ENCODE measurements at regions not wholly inside any gene's neighbourhood (a gene's known extent, or its start where the extent isn't known, plus 50 kb on each side); places are given as distances from the start of the nearest gene placed in this dataset.

GRCh38 chr20:12037521-12037920 lies 119.8 kb downstream of the BTBD3 start:
- Histone ChIP-seq H3K27ac (no peak overlapping the region), H3K4me3 (no peak overlapping the region), H3K4me1 (replicated peaks in 1 of 2) (no peaks in the 10 kb centered on the region)
- ATAC-seq (replicated peaks in 6 of 8): no peak
- WGBS, 10 experiments: 20 to 100% (median 87%) methylated on average over 1 to 5 of the region's 5 CpGs
- in situ Hi-C loops (cut with MboI; ENCODE audit: low pct_unique_long_range_greater_than_20kb in 2 of 9, low sequenced_read_pairs in 9 of 9, unreplicated experiment in 9 of 9): no loop called here

- H3K27ac ChIP-seq: no peak overlapping the region
- no peak overlapping the region for H3K4me3 ChIP-seq
- 46 to 100% (median 87%) methylated on average over 1 to 7 of the region's 7 CpGs; no CpG with 5 or more reads in 1 of the 10 experiments for WGBS, 10 experiments
- in situ Hi-C loops (cut with MboI; ENCODE audit: low pct_unique_long_range_greater_than_20kb in 2 of 9, low sequenced_read_pairs in 9 of 9, unreplicated experiment in 9 of 9): no loop called here
- H3K4me1 ChIP-seq (replicated peaks in 1 of 2): no peaks in the 10 kb centered on the region
- ATAC-seq (replicated peaks in 6 of 8): no peak
Measured at GRCh38 chr20:12040261-12040660, 122.6 kb downstream of the BTBD3 start.

GRCh38 chr20:12044969-12045368 lies 127.3 kb downstream of the BTBD3 start:
- Histone ChIP-seq H3K4me1 (replicated peaks in 1 of 2) (no peaks in the 10 kb centered on the region), H3K27ac (no peak overlapping the region), H3K4me3 (no peak overlapping the region)
- no peak for ATAC-seq (replicated peaks in 6 of 8)
- in situ Hi-C loops (cut with MboI; ENCODE audit: low pct_unique_long_range_greater_than_20kb in 2 of 9, low sequenced_read_pairs in 9 of 9, unreplicated experiment in 9 of 9): no loop called here

- WGBS, 10 experiments: 0 to 100% (median 75%) methylated on average over 1 of the region's 1 CpG; no CpG with 5 or more reads in 4 of the 10 experiments
- in situ Hi-C loops (cut with MboI; ENCODE audit: low pct_unique_long_range_greater_than_20kb in 2 of 9, low sequenced_read_pairs in 9 of 9, unreplicated experiment in 9 of 9): no loop called here
- no peak for ATAC-seq (replicated peaks in 6 of 8)
- H3K4me1 ChIP-seq (replicated peaks in 1 of 2): peaks cover 0 to 7% of the 10 kb centered on the region in 2 donors
- H3K4me3 ChIP-seq: no peak overlapping the region
- H3K27ac ChIP-seq: no peak overlapping the region
Measured at GRCh38 chr20:12047838-12048432, 130.2 kb downstream of the BTBD3 start.

GRCh38 chr20:12049125-12049524 lies 131.4 kb downstream of the BTBD3 start:
- ATAC-seq (replicated peaks in 6 of 8): peak in 1 of 8 experiments; percentile 15

GRCh38 chr20:12051206-12052163 lies 133.8 kb downstream of the BTBD3 start:
- no peak for ATAC-seq (replicated peaks in 6 of 8)
- peaks cover 0 to 7% of the 10 kb centered on the region in 2 donors for H3K4me1 ChIP-seq (replicated peaks in 1 of 2)
- in situ Hi-C loops (cut with MboI; ENCODE audit: low pct_unique_long_range_greater_than_20kb in 2 of 9, low sequenced_read_pairs in 9 of 9, unreplicated experiment in 9 of 9): no loop called here
- 40 to 100% (median 78%) methylated on average over 1 to 7 of the region's 9 CpGs; no CpG with 5 or more reads in 1 of the 10 experiments for WGBS, 10 experiments
- no peak overlapping the region for H3K27ac ChIP-seq
- no peak overlapping the region for H3K4me3 ChIP-seq

More at GRCh38 chr20:12049125-12049524, 131.4 kb downstream of the BTBD3 start:
- Histone ChIP-seq H3K27ac (no peak overlapping the region), H3K4me3 (no peak overlapping the region), H3K4me1 (replicated peaks in 1 of 2) (peaks cover 0 to 7% of the 10 kb centered on the region in 2 donors)
- in situ Hi-C loops (cut with MboI; ENCODE audit: low pct_unique_long_range_greater_than_20kb in 2 of 9, low sequenced_read_pairs in 9 of 9, unreplicated experiment in 9 of 9): no loop called here
- WGBS, 10 experiments: 15 to 90% (median 69%) methylated on average over 1 to 2 of the region's 2 CpGs; no CpG with 5 or more reads in 4 of the 10 experiments

- in situ Hi-C loops (cut with MboI; ENCODE audit: low pct_unique_long_range_greater_than_20kb in 2 of 9, low sequenced_read_pairs in 9 of 9, unreplicated experiment in 9 of 9): no loop called here
- no peak for ATAC-seq (replicated peaks in 6 of 8)
Measured at GRCh38 chr20:12053353-12053752, 135.7 kb downstream of the BTBD3 start.

GRCh38 chr20:12054556-12054955 lies 136.9 kb downstream of the BTBD3 start:
- no peak for ATAC-seq (replicated peaks in 6 of 8)
- Histone ChIP-seq H3K4me1 (replicated peaks in 1 of 2) (peaks cover 0 to 7% of the 10 kb centered on the region in 2 donors), H3K27ac (no peak overlapping the region), H3K4me3 (no peak overlapping the region)
- WGBS, 10 experiments: 20 to 100% (median 95%) methylated on average over 1 to 5 of the region's 5 CpGs; no CpG with 5 or more reads in 1 of the 10 experiments
- in situ Hi-C loops (cut with MboI; ENCODE audit: low pct_unique_long_range_greater_than_20kb in 2 of 9, low sequenced_read_pairs in 9 of 9, unreplicated experiment in 9 of 9): no loop called here

More at GRCh38 chr20:12053353-12053752, 135.7 kb downstream of the BTBD3 start:
- Histone ChIP-seq H3K4me1 (replicated peaks in 1 of 2) (peaks cover 0 to 7% of the 10 kb centered on the region in 2 donors), H3K27ac (no peak overlapping the region), H3K4me3 (no peak overlapping the region)

GRCh38 chr20:12055161-12055560 lies 137.5 kb downstream of the BTBD3 start:
- Histone ChIP-seq H3K4me1 (replicated peaks in 1 of 2) (peaks cover 0 to 7% of the 10 kb centered on the region in 2 donors), H3K27ac (no peak overlapping the region), H3K4me3 (no peak overlapping the region)
- 79 to 100% (median 100%) methylated on average over 1 to 3 of the region's 3 CpGs; no CpG with 5 or more reads in 5 of the 10 experiments for WGBS, 10 experiments
- in situ Hi-C loops (cut with MboI; ENCODE audit: low pct_unique_long_range_greater_than_20kb in 2 of 9, low sequenced_read_pairs in 9 of 9, unreplicated experiment in 9 of 9): no loop called here
- ATAC-seq (replicated peaks in 6 of 8): no peak

- peaks cover 0 to 7% of the 10 kb centered on the region in 2 donors for H3K4me1 ChIP-seq (replicated peaks in 1 of 2)
- H3K27ac ChIP-seq: no peak overlapping the region
- in situ Hi-C loops (cut with MboI; ENCODE audit: low pct_unique_long_range_greater_than_20kb in 2 of 9, low sequenced_read_pairs in 9 of 9, unreplicated experiment in 9 of 9): no loop called here
- peak in 2 of 8 experiments; percentile 32 to 69 for ATAC-seq (replicated peaks in 6 of 8)
- WGBS, 10 experiments: 0 to 80% (median 34%) methylated on average over 1 to 2 of the region's 2 CpGs; no CpG with 5 or more reads in 2 of the 10 experiments
- H3K4me3 ChIP-seq: no peak overlapping the region
Measured at GRCh38 chr20:12056839-12057238, 139.1 kb downstream of the BTBD3 start.

GRCh38 chr20:12057778-12058177 lies 140.1 kb downstream of the BTBD3 start:
- no peak overlapping the region for H3K27ac ChIP-seq

GRCh38 chr20:12058216-12058615 lies 140.5 kb downstream of the BTBD3 start:
- ATAC-seq (replicated peaks in 6 of 8): no peak
- Histone ChIP-seq H3K27ac (no peak overlapping the region), H3K4me3 (no peak overlapping the region), H3K4me1 (replicated peaks in 1 of 2) (peaks cover 0 to 4% of the 10 kb centered on the region in 2 donors)
- in situ Hi-C loops (cut with MboI; ENCODE audit: low pct_unique_long_range_greater_than_20kb in 2 of 9, low sequenced_read_pairs in 9 of 9, unreplicated experiment in 9 of 9): no loop called here
- 0 to 96% (median 78%) methylated on average over 1 to 4 of the region's 4 CpGs; no CpG with 5 or more reads in 4 of the 10 experiments for WGBS, 10 experiments

More at GRCh38 chr20:12057778-12058177, 140.1 kb downstream of the BTBD3 start:
- WGBS, 10 experiments: 0 to 100% (median 56%) methylated on average over 1 to 6 of the region's 6 CpGs; no CpG with 5 or more reads in 1 of the 10 experiments
- Histone ChIP-seq H3K4me3 (no peak overlapping the region), H3K4me1 (replicated peaks in 1 of 2) (no peaks in the 10 kb centered on the region)
- no peak for ATAC-seq (replicated peaks in 6 of 8)
- in situ Hi-C loops (cut with MboI; ENCODE audit: low pct_unique_long_range_greater_than_20kb in 2 of 9, low sequenced_read_pairs in 9 of 9, unreplicated experiment in 9 of 9): no loop called here

- 0 to 83% (median 0%) methylated on average over 1 of the region's 1 CpG; no CpG with 5 or more reads in 6 of the 10 experiments for WGBS, 10 experiments
- in situ Hi-C loops (cut with MboI; ENCODE audit: low pct_unique_long_range_greater_than_20kb in 2 of 9, low sequenced_read_pairs in 9 of 9, unreplicated experiment in 9 of 9): no loop called here
- Histone ChIP-seq H3K4me3 (no peak overlapping the region), H3K4me1 (replicated peaks in 1 of 2) (peaks cover 0 to 9% of the 10 kb centered on the region in 2 donors), H3K27ac (no peak overlapping the region)
- peak in 1 of 8 experiments; percentile 95 for ATAC-seq (replicated peaks in 6 of 8)
Measured at GRCh38 chr20:12061466-12061865, 143.8 kb downstream of the BTBD3 start.
